GM12875 (cell line): ENCODE measurements at regions not wholly inside any gene's neighbourhood (a gene's known extent, or its start where the extent isn't known, plus 50 kb on each side); places are given as distances from the start of the nearest gene placed in this dataset.

ENCODE experiments used
- H3K4me3 ChIP-seq: one replicate; pipeline ENCODE4 v1.5.1; 2011; ENCODE audit warnings: low read depth, low read length, control low read depth
- TF ChIP-seq, protein P1 (sequence below): IDR thresholded peaks from 2 replicates; pipeline ENCODE4 v1.5.1; 2011; ENCODE audit warnings: low read depth, mild to moderate bottlenecking, control low read depth, inconsistent platforms, low read length, moderate library complexity, borderline replicate concordance; ENCODE audit not compliant: insufficient read depth

DNA sequence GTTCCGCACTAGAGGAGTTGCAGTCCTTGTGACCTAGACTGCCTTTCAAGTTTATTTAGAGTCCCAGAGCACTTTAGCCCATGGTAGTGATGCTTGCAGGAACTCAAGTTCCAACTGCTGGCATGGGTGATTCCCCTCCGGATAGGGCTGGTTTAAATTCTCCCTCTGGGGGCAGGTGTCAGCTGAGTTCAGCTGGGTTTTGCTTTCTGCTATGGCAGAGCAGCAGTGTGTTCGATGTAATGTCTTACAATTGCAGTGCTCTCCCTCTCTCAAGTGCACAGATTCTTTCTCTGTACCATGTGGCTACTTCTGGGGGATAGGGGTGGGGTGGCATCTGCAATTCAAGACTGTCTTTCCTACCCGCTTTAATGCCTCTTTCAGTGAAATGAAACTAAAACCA lies 164.8 kb upstream of the ZIC3 start:
- TF ChIP-seq, protein P1, sequence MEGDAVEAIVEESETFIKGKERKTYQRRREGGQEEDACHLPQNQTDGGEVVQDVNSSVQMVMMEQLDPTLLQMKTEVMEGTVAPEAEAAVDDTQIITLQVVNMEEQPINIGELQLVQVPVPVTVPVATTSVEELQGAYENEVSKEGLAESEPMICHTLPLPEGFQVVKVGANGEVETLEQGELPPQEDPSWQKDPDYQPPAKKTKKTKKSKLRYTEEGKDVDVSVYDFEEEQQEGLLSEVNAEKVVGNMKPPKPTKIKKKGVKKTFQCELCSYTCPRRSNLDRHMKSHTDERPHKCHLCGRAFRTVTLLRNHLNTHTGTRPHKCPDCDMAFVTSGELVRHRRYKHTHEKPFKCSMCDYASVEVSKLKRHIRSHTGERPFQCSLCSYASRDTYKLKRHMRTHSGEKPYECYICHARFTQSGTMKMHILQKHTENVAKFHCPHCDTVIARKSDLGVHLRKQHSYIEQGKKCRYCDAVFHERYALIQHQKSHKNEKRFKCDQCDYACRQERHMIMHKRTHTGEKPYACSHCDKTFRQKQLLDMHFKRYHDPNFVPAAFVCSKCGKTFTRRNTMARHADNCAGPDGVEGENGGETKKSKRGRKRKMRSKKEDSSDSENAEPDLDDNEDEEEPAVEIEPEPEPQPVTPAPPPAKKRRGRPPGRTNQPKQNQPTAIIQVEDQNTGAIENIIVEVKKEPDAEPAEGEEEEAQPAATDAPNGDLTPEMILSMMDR: no peak
- H3K4me3 ChIP-seq: no peak overlapping the region

DNA sequence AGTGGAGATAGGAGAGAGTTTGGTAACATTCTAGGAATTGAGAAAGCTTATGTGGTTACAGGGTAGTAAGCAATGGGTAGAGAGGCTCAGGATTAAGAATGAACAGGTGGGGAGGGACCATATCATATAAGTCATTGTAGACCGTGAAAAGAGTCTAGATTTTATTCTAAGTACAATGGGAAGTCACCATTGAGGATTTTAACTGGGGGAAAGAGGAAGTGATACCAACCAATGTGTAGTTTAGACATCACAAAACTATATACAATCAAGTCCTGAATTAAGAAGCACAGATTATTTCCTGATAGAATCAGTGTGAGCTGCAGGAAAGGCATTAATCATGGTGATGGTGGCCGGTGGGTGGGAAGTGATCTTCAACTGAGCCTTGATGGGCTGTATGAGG lies 178.3 kb upstream of the ZIC3 start:
- TF ChIP-seq, protein P1: no peak

DNA sequence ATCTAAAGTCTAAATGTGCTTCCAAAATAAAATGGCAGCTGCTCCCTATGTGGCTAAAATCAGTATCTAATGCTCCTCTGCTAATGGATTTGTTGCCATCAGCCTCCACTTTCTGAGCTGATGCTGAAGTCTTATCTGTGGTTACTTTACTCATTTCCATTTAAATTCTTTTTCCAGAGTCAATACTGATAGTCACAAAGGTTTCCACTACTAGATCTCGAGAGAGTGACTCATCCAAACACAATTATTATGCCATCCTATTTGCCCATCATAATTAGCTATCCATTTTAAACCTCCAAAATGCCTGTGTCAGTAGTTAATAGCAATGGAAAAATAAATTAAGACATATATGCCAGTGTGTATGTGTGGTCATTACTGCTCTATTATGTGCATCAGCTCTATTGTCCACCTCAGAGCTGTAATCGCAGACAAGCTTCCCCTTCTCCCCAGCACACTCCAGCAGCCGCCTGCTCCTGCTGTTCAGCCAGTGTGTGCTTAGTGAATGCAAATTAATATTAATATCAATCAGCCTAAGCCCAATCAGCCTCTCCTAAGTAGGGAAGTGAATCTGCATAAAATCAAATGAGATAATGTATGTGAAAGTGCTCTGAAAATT lies 199.8 kb upstream of the ZIC3 start:
- H3K4me3 ChIP-seq: no peak overlapping the region
- TF ChIP-seq, protein P1: no peak

More for the DNA sequence above, 178.3 kb upstream of the ZIC3 start:
- H3K4me3 ChIP-seq: no peak overlapping the region

DNA sequence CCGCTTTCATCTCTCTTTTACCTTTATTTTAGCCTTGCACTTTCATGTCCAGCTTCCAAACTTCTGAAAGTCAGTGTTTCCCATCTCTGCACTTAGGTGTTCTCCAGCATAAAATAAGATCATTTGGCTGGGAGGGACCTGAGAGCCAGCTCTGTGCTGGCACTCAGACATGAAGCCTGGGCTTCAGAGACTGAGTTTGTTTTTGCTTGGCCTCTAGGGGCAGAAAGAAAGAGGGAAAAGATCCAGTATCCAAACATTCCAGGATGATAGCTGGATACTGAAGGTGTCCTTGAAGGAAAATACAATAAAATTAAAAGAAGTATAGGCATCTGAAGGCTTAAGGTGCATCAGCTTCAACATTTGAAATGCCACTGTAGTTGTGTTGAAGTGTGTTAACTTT lies 202.4 kb upstream of the ZIC3 start:
- H3K4me3 ChIP-seq: no peak overlapping the region
- TF ChIP-seq, protein P1: no peak

DNA sequence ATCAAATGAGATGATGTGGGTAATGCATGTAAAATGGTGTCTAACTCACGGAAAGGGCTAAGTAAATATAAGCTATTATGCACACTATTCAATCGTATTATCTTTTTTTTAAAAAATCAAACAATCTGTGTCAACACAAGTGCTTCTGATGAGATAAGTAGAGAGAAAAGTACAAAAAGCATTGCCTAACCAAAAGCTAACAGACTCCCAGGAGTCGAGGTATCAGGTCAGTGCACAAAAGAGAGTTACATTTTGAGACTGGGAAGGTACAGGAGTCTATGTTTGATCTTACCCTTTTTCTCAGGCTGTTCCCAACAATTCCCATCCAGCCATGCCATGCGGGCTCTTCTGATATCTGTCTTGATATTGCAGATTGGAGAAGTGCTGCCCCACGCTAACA lies 203.3 kb upstream of the ZIC3 start:
- TF ChIP-seq, protein P1: no peak
- no peak overlapping the region for H3K4me3 ChIP-seq

DNA sequence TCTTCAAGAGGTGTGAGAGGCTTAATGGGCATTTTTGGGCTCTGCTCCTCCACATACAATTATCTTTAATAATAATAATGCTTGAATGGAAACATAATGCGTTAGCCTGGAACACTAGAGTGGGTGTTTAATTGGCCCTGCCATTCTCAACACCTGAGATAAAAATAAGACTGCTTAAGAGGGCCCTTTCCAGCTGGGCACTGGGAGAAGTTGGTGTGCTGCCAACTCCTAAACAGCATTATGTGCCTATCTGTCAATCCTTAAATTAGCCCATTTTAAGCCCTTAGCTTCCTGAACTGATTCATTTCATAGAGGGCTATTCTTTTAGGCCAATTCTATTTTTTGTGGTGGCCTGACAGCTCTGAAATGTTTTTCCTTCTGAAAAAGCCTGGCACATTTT lies 211.1 kb upstream of the ZIC3 start:
- TF ChIP-seq, protein P1: no peak
- H3K4me3 ChIP-seq: no peak overlapping the region

DNA sequence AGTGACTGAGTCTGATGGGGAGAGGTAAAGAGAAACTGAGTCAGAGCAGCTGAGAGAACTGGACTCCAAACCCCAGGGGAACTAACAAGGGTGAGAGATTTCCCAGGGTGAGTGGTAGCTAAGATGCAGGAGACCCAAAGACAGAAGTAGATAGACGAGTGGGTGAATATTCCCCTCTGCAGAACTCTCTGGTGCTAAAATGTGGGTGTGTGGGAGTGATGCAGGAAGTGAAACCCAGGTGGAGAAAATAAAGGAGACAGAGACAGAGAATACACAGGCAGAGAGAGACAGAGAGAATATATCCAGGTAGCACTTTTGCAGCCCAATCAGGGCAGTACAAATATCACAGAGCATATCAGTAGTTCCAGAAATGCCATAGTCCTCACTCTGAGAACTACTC lies 212.5 kb upstream of the ZIC3 start:
- H3K4me3 ChIP-seq: no peak overlapping the region
- TF ChIP-seq, protein P1: no peak
